CD8-positive, alpha-beta memory T cell (primary cell): ENCODE measurements at regions not wholly inside any gene's neighbourhood (a gene's known extent, or its start where the extent isn't known, plus 50 kb on each side); places are given as distances from the start of the nearest gene placed in this dataset.

Experiments
- CTCF ChIA-PET: fragments of 350-600 bp; sonication (Branson Sonifier 250); formaldehyde crosslinking; loops from one replicate; lab custom pipeline; 2021; ENCODE audit warnings: antibody characterized with exemption; lab: Charles Lee
- POLR2A ChIA-PET: fragments of 350-600 bp; sonication (Branson Sonifier 250); formaldehyde crosslinking; loops from one replicate; lab custom pipeline; 2021; ENCODE audit warnings: antibody characterized with exemption; lab: Charles Lee
- DNase-seq, 5 donors: peaks; one replicate each; pipeline versions ENCODE4 v3.0.0 to v3.0.0-alpha.2; 2020 to 2022; ENCODE audit warnings: mixed read lengths in 1 of 5
- H3K27ac ChIP-seq: one replicate; pipeline ENCODE4 v1.7.0; 2013; ENCODE audit warnings: low read depth, mild to moderate bottlenecking, low read length, moderate library complexity
- H3K27me3 ChIP-seq: 2 replicates; pipeline ENCODE4 v1.7.0; 2013; ENCODE audit warnings: low read length, mild to moderate bottlenecking; ENCODE audit not compliant: insufficient read depth, poor library complexity, severe bottlenecking
- H3K36me3 ChIP-seq: 2 replicates; pipeline ENCODE4 v1.7.0; 2013; ENCODE audit warnings: mild to moderate bottlenecking, low read length, moderate library complexity; ENCODE audit not compliant: insufficient read depth
- H3K4me1 ChIP-seq: 2 replicates; pipeline ENCODE4 v1.7.0; 2013; ENCODE audit warnings: mild to moderate bottlenecking, low read length, moderate library complexity; ENCODE audit not compliant: insufficient read depth
- H3K4me3 ChIP-seq: 2 replicates; pipeline ENCODE4 v1.7.0; 2013; ENCODE audit warnings: mild to moderate bottlenecking, low read length
- H3K9me3 ChIP-seq: 2 replicates; pipeline ENCODE4 v1.7.0; 2013; ENCODE audit warnings: mild to moderate bottlenecking, low read length
- H3K27ac Mint-ChIP-seq, 8 donors: one replicate each; pipeline ENCODE4 v1.8.0; 2020 to 2021; ENCODE audit warnings: mixed read lengths in 8 of 8, mild to moderate bottlenecking in 6 of 8, inconsistent platforms in 3 of 8, moderate library complexity in 3 of 8
- H3K27me3 Mint-ChIP-seq, 2 donors: one replicate each; pipeline ENCODE4 v1.8.0; 2020 to 2021; ENCODE audit warnings: mixed read lengths in 2 of 2, mild to moderate bottlenecking in 1 of 2, moderate library complexity in 1 of 2
- H3K36me3 Mint-ChIP-seq, 3 donors: one replicate each; pipeline ENCODE4 v1.8.0; 2020 to 2021; ENCODE audit warnings: mixed read lengths in 3 of 3, inconsistent platforms in 1 of 3, mild to moderate bottlenecking in 1 of 3
- H3K4me1 Mint-ChIP-seq, 3 donors: one replicate each; pipeline ENCODE4 v1.8.0; 2020 to 2021; ENCODE audit warnings: mixed read lengths in 3 of 3, inconsistent platforms in 1 of 3, mild to moderate bottlenecking in 1 of 3
- H3K4me3 Mint-ChIP-seq, 7 donors: one replicate each; pipeline ENCODE4 v1.8.0; 2020 to 2021; ENCODE audit warnings: mixed read lengths in 7 of 7, mild to moderate bottlenecking in 6 of 7, moderate library complexity in 4 of 7, inconsistent platforms in 2 of 7
- H3K9me3 Mint-ChIP-seq, 5 donors: one replicate each; pipeline ENCODE4 v1.8.0; 2020 to 2022; ENCODE audit warnings: mixed read lengths in 5 of 5, mild to moderate bottlenecking in 3 of 5, moderate library complexity in 2 of 5, inconsistent platforms in 1 of 5

DNA sequence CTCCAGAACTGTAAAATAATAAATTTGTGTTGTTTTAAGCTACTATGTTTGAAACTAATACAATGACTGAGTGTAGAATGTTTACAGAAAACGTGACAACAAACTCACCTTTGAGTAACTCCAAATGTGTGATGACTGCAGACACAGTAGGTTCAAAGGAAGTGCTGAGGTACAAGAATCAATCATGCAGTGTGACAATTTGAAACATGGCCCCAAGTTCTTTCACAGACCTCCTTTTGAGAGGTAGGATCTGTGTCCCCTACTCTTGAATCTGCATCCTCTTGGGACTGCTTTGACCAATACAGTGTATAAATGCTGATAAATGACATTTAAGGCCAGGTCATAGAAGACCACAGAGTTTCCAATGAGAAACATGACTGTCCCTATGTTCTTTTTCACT lies 667.7 kb upstream of the DIPK2B start:
- Mint-ChIP-seq H3K27ac (no peak overlapping the region), H3K4me3 (no peak overlapping the region), H3K36me3 (no peaks in the 10 kb centered on the region), H3K9me3 (peaks cover 0 to 1% (median 0%) of the 10 kb centered on the region in 5 donors), H3K4me1 (peaks cover 10 to 15% (median 11%) of the 10 kb centered on the region in 3 donors), H3K27me3 (no peaks in the 10 kb centered on the region)
- no peaks in the 10 kb centered on the region for H3K4me1 ChIP-seq
- no peaks in the 10 kb centered on the region for H3K36me3 ChIP-seq
- H3K27me3 ChIP-seq, result no peaks in the 10 kb centered on the region
- ChIA-PET CTCF (no interaction called here), POLR2A (no interaction called here)
- no peak overlapping the region for H3K4me3 ChIP-seq
- H3K27ac ChIP-seq, result no peak overlapping the region
- DNase-seq, result no peak
- no peaks in the 10 kb centered on the region for H3K9me3 ChIP-seq

GRCh38 chrX:45862801-45863200 lies 662.1 kb upstream of the DIPK2B start:
- no peak overlapping the region for H3K27ac ChIP-seq
- H3K27me3 ChIP-seq, result no peaks in the 10 kb centered on the region
- ChIA-PET CTCF (no interaction called here), POLR2A (no interaction called here)
- H3K9me3 Mint-ChIP-seq, result peaks cover 0 to under 1% (median 0%) of the 10 kb centered on the region in 5 donors
- H3K36me3 Mint-ChIP-seq, result no peaks in the 10 kb centered on the region
- no peaks in the 10 kb centered on the region for H3K36me3 ChIP-seq
- no peaks in the 10 kb centered on the region for H3K4me1 Mint-ChIP-seq
- DNase-seq, result no peak
- no peaks in the 10 kb centered on the region for H3K4me1 ChIP-seq
- H3K27me3 Mint-ChIP-seq, result peaks cover 0 to 10% of the 10 kb centered on the region in 2 donors
- no peak overlapping the region for H3K4me3 ChIP-seq
- no peak overlapping the region for H3K4me3 Mint-ChIP-seq
- no peak overlapping the region for H3K27ac Mint-ChIP-seq
- H3K9me3 ChIP-seq, result no peaks in the 10 kb centered on the region

- no peaks in the 10 kb centered on the region for H3K27me3 ChIP-seq
- no peak overlapping the region for H3K27ac Mint-ChIP-seq
- no peak overlapping the region for H3K4me3 Mint-ChIP-seq
- no peaks in the 10 kb centered on the region for H3K9me3 ChIP-seq
- no peak for DNase-seq
- H3K4me1 ChIP-seq, result no peaks in the 10 kb centered on the region
- POLR2A ChIA-PET, result no interaction called here
- H3K36me3 Mint-ChIP-seq, result no peaks in the 10 kb centered on the region
- peaks cover 0 to 14% of the 10 kb centered on the region in 2 donors for H3K27me3 Mint-ChIP-seq
- H3K4me1 Mint-ChIP-seq, result no peaks in the 10 kb centered on the region
- H3K27ac ChIP-seq, result no peak overlapping the region
- CTCF ChIA-PET, result no interaction called here
- H3K4me3 ChIP-seq, result no peak overlapping the region
- no peaks in the 10 kb centered on the region for H3K36me3 ChIP-seq
- H3K9me3 Mint-ChIP-seq, result no peaks in the 10 kb centered on the region
These were observed 659.8 kb upstream of the DIPK2B start for GRCh38 chrX:45860450-45860849.

DNA sequence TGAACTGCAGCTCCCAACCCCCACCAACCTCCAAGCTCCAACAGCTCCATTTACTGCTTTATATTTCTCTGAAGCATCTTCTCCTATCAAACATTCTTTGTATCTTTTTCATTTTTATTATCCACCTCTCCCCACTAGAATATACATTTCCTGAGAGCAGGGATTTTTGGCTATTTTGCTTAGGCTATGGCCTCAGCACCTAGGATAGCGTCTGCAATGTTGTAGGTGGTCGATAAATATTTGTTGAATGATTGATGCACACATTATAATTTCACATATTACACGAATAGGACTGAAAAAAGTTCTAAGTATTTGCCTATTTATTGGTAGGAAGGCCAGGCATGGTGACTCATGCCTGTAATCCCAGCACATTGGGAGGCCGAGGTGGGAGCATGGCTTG lies 658.7 kb upstream of the DIPK2B start:
- Mint-ChIP-seq H3K4me3 (no peak overlapping the region), H3K27ac (no peak overlapping the region), H3K9me3 (no peaks in the 10 kb centered on the region), H3K36me3 (no peaks in the 10 kb centered on the region), H3K27me3 (peaks cover 0 to 15% of the 10 kb centered on the region in 2 donors), H3K4me1 (no peaks in the 10 kb centered on the region)
- H3K27ac ChIP-seq, result no peak overlapping the region
- H3K36me3 ChIP-seq, result no peaks in the 10 kb centered on the region
- no peaks in the 10 kb centered on the region for H3K9me3 ChIP-seq
- DNase-seq, result no peak
- no peak overlapping the region for H3K4me3 ChIP-seq
- no peaks in the 10 kb centered on the region for H3K4me1 ChIP-seq
- ChIA-PET POLR2A (no interaction called here), CTCF (no interaction called here)
- no peaks in the 10 kb centered on the region for H3K27me3 ChIP-seq

DNA sequence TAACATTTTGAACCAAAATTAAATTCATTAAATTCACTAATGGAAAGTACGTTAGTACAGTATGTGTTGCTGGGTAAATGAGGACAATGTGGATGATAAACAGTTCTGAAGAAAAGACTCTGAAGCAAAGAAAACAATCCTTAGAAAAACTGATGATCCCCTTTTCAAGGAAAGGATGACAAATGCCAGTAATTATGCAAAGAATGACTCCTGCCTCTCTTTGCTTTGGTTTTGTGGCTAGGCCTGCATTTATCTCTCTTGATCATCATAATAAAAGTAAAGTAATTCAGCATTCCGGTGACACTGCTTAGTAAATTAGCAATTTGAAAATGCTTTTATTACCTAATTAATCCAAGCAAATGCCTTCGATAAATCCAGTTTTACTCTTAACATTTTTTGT lies 652.2 kb upstream of the DIPK2B start:
- Mint-ChIP-seq H3K4me3 (peak overlapping the region in 1 of 7 donors; percentile 79), H3K36me3 (peaks cover 0 to 12% (median 0%) of the 10 kb centered on the region in 3 donors), H3K9me3 (peaks cover 0 to 1% (median 0%) of the 10 kb centered on the region in 5 donors), H3K27me3 (peaks cover 0 to 7% of the 10 kb centered on the region in 2 donors), H3K4me1 (peaks cover 11 to 18% (median 13%) of the 10 kb centered on the region in 3 donors), H3K27ac (no peak overlapping the region)
- H3K4me3 ChIP-seq, result no peak overlapping the region
- ChIA-PET CTCF (no interaction called here), POLR2A (no interaction called here)
- H3K27ac ChIP-seq, result no peak overlapping the region
- H3K4me1 ChIP-seq, result no peaks in the 10 kb centered on the region
- H3K36me3 ChIP-seq, result no peaks in the 10 kb centered on the region
- H3K9me3 ChIP-seq, result no peaks in the 10 kb centered on the region
- no peak for DNase-seq
- no peaks in the 10 kb centered on the region for H3K27me3 ChIP-seq

- H3K36me3 Mint-ChIP-seq, result peaks cover 0 to 13% (median 0%) of the 10 kb centered on the region in 3 donors
- CTCF ChIA-PET, result no interaction called here
- Histone ChIP-seq H3K36me3 (no peaks in the 10 kb centered on the region), H3K4me1 (no peaks in the 10 kb centered on the region), H3K9me3 (no peaks in the 10 kb centered on the region), H3K4me3 (peak overlapping the region; percentile 65), H3K27me3 (no peaks in the 10 kb centered on the region), H3K27ac (no peak overlapping the region)
- peaks cover 11 to 18% (median 15%) of the 10 kb centered on the region in 3 donors for H3K4me1 Mint-ChIP-seq
- H3K27ac Mint-ChIP-seq, result peak overlapping the region in 2 of 8 donors; percentile 43 to 66
- H3K4me3 Mint-ChIP-seq, result peak overlapping the region; percentile 81 to 95 (median 94)
- POLR2A ChIA-PET, result interaction anchor here (0.7 kb wide), 1 partner anchor 50 kb away, joined by 4 read pairs; no protein-coding TSS in a partner anchor
- peaks cover 0 to 6% of the 10 kb centered on the region in 2 donors for H3K27me3 Mint-ChIP-seq
- peak; percentile 24 to 61 (median 37) for DNase-seq
- peaks cover 0 to 1% (median 0%) of the 10 kb centered on the region in 5 donors for H3K9me3 Mint-ChIP-seq
These were observed 650.8 kb upstream of the DIPK2B start for GRCh38 chrX:45851434-45851991.

DNA sequence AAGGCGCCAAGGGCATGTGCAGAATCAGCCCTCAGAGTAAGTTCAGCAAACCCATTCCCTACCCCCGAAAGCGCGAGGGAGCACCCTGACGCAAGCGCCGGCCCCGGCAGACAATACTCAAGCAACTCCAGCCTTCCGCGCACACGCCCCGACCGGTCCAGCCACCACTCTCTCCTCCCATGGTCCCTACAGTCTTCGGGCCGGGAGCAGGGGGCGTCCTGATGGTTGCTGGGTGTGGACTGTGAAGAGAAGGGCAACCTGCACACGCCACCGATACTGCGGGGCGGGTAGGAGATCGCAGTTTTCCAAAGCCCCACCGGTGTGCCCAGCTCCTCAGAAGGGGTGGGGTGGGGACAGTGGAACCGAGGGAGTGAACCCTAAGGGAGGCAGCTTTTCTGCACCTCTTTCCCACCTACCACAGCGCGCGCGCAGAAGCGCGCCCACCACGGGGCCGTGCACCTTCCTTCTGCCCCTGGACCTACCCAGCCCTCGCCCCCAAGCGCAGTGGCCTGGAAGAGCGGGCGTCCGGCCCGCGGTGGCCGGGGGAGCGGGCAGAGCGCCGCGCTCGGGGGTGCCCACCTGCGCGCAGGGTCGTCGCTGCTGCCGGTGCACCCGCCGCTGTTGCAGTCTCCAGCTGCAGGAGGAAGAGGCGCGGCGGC lies 650.2 kb upstream of the DIPK2B start:
- no peaks in the 10 kb centered on the region for H3K4me1 ChIP-seq
- H3K4me3 ChIP-seq, result peak overlapping the region; percentile 65
- H3K4me1 Mint-ChIP-seq, result peaks cover 14 to 19% (median 18%) of the 10 kb centered on the region in 3 donors
- H3K9me3 ChIP-seq, result no peaks in the 10 kb centered on the region
- peaks cover 0 to 16% (median 1%) of the 10 kb centered on the region in 3 donors for H3K36me3 Mint-ChIP-seq
- H3K36me3 ChIP-seq, result no peaks in the 10 kb centered on the region
- H3K4me3 Mint-ChIP-seq, result peak overlapping the region; percentile 93 to 96 (median 95)
- DNase-seq, result peak in 2 of 5 donors; percentile 19 to 43
- POLR2A ChIA-PET, result interaction anchor here (0.7 to 1.0 kb wide), 2 partner anchors 43 to 50 kb away, joined by 3 to 4 read pairs; no protein-coding TSS in a partner anchor
- H3K27ac ChIP-seq, result no peak overlapping the region
- peaks cover 0 to 1% (median 0%) of the 10 kb centered on the region in 5 donors for H3K9me3 Mint-ChIP-seq
- no peaks in the 10 kb centered on the region for H3K27me3 ChIP-seq
- H3K27me3 Mint-ChIP-seq, result peaks cover 0 to 5% of the 10 kb centered on the region in 2 donors
- peak overlapping the region in 6 of 8 donors; percentile 39 to 92 (median 60) for H3K27ac Mint-ChIP-seq
- CTCF ChIA-PET, result interaction anchor here (2.8 to 4.1 kb wide), 2 partner anchors 44 to 49 kb away, joined by 10 to 28 read pairs; no protein-coding TSS in a partner anchor
